Endothelial cell (in vitro differentiated cells): ENCODE measurements at regions not wholly inside any gene's neighbourhood (a gene's known extent, or its start where the extent isn't known, plus 50 kb on each side); places are given as distances from the start of the nearest gene placed in this dataset.
"Not testable (repeated sequence)": the region's sequence is repeated elsewhere in the genome, so short reads cannot be mapped to it uniquely, and the experiment has no call there.

ENCODE experiments used
- DNase-seq: peaks from one replicate; pipeline ENCODE4 v3.0.0; 2021; ENCODE audit warnings: low spot score
- H3K27ac Mint-ChIP-seq: one replicate; pipeline ENCODE4 v1.8.0; 2021; ENCODE audit warnings: mixed read lengths, inconsistent platforms; ENCODE audit not compliant: unreplicated experiment
- H3K27me3 Mint-ChIP-seq: one replicate; pipeline ENCODE4 v1.8.0; 2021; ENCODE audit warnings: mild to moderate bottlenecking, moderate library complexity, mixed read lengths, inconsistent platforms; ENCODE audit not compliant: unreplicated experiment
- H3K36me3 Mint-ChIP-seq: one replicate; pipeline ENCODE4 v1.8.0; 2021; ENCODE audit warnings: mild to moderate bottlenecking, low read depth, mixed read lengths, inconsistent platforms; ENCODE audit not compliant: unreplicated experiment
- H3K4me1 Mint-ChIP-seq: one replicate; pipeline ENCODE4 v1.8.0; 2021; ENCODE audit warnings: mild to moderate bottlenecking, mixed read lengths, inconsistent platforms; ENCODE audit not compliant: unreplicated experiment
- H3K4me3 Mint-ChIP-seq: one replicate; pipeline ENCODE4 v1.8.0; 2021; ENCODE audit warnings: mild to moderate bottlenecking, mixed read lengths, inconsistent platforms; ENCODE audit not compliant: unreplicated experiment
- H3K9me3 Mint-ChIP-seq: one replicate; pipeline ENCODE4 v1.8.0; 2021; ENCODE audit warnings: mixed read lengths, inconsistent platforms; ENCODE audit not compliant: unreplicated experiment
- TF ChIP-seq, protein P1 (sequence below): fragments of 200-600 bp; sonication (generic); IDR thresholded peaks from one replicate; pipeline ENCODE4 v1.5.0; 2021; ENCODE audit warnings: antibody characterized with exemption; ENCODE audit not compliant: unreplicated experiment

DNA sequence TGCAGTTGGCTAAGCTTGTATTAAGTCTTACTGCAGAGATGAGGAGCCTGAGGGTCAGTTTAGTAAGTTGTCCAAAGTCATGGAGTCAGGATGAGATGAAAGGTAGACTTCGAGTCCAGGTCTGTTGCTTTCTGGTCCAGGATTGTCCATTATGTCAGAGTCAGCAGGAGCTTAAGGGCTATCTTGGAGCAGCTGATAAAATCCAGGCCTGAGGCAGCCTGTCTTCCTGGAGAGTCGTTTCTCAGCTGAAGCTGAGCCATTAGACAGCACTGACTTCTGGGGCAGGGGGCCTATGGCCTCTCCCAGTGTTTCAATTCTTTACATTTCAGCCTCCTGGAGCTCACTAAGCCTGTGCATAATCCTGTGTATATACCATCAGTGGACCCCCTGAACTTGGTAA lies 219.5 kb upstream of the GAP43 start:
- Mint-ChIP-seq H3K27ac (no peak overlapping the region), H3K27me3 (no peaks in the 10 kb centered on the region), H3K36me3 (no peaks in the 10 kb centered on the region), H3K4me1 (peaks cover 13% of the 10 kb centered on the region), H3K4me3 (no peak overlapping the region), H3K9me3 (no peaks in the 10 kb centered on the region)
- no peak for DNase-seq
- TF ChIP-seq, protein P1, sequence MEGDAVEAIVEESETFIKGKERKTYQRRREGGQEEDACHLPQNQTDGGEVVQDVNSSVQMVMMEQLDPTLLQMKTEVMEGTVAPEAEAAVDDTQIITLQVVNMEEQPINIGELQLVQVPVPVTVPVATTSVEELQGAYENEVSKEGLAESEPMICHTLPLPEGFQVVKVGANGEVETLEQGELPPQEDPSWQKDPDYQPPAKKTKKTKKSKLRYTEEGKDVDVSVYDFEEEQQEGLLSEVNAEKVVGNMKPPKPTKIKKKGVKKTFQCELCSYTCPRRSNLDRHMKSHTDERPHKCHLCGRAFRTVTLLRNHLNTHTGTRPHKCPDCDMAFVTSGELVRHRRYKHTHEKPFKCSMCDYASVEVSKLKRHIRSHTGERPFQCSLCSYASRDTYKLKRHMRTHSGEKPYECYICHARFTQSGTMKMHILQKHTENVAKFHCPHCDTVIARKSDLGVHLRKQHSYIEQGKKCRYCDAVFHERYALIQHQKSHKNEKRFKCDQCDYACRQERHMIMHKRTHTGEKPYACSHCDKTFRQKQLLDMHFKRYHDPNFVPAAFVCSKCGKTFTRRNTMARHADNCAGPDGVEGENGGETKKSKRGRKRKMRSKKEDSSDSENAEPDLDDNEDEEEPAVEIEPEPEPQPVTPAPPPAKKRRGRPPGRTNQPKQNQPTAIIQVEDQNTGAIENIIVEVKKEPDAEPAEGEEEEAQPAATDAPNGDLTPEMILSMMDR: no peak

DNA sequence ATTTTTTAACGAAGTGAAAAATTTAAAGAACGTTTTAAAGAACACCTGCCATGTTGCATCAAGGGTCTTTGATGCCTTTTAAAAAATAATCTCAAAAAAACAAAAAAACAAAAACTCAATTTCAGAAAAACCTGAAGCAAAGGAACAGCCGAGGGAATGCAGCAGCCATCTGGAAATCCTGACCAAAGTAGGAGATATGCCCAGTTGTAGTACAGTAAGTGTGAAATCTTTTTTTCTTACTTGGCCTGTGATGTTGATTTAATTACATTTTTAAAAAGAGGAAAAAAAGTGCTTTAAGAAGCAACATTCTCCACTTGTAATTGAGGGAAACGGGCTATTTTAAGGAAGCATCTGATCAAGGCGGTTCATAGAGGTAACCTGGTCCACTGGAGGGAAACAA lies 213.7 kb upstream of the GAP43 start:
- no peak for DNase-seq

DNA sequence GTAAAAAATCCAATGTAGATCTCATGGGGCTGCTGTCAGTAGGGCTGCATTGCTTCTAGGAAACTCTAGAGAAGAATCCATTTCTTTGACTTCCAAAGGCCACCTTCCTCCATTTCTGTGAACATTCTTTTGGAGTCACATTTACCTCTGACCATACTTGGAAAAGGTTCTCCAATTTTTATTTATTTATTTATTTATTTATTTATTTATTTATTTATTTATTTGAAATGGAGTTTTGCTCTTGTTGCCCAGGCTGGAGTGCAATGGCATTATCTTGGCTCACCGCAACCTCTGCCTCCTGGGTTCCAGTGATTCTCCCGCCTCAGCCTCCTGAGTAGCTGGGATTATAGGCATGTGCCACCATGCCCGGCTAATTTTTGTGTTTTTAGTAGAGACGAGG lies 208.7 kb upstream of the GAP43 start:
- H3K4me3 Mint-ChIP-seq, H3K9me3 Mint-ChIP-seq, H3K36me3 Mint-ChIP-seq, H3K27ac Mint-ChIP-seq, H3K4me1 Mint-ChIP-seq, DNase-seq, H3K27me3 Mint-ChIP-seq: not testable (repeated sequence)

More for the DNA sequence above, 213.7 kb upstream of the GAP43 start:
- H3K9me3 Mint-ChIP-seq: no peaks in the 10 kb centered on the region
- H3K27ac Mint-ChIP-seq: no peak overlapping the region
- no peak overlapping the region for H3K4me3 Mint-ChIP-seq
- H3K27me3 Mint-ChIP-seq: no peaks in the 10 kb centered on the region
- peaks cover 10% of the 10 kb centered on the region for H3K4me1 Mint-ChIP-seq
- H3K36me3 Mint-ChIP-seq: no peaks in the 10 kb centered on the region
- TF ChIP-seq, protein P1: no peak

DNA sequence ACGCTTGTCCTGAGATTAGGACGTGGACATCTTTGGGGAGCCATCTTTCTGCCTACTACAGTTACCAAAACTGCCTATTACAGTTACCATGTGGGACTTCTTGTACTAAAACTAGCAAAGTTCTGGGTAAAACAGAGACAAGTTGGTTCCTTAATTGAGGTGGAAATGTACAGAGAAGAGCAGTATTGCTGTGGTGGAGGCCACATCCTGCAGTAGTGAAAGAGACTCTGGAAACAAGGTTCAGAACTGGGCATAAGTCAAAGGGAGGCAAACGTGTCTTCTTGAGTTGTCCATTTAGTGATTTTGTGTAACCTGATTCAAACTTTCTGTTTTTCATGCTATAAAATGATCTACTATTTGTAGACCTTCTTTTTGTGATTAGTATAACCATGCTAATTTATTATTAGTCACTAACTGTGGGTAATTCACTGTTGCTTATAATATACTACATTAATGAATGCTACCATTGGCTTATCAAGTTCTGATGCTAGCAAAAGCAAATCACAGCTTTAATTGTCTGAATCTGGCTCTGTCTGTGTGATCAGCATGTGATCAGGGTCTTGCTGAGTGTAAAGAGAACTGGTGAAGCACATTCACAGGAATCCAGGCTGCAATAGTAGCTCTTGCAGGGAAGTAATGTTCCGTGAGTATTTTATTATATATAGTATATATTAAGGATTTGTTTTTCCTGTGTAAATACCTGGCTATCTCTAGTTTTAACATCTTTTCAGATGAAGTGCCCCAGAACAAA lies 207.9 kb upstream of the GAP43 start:
- H3K27me3 Mint-ChIP-seq: no peaks in the 10 kb centered on the region
- H3K4me3 Mint-ChIP-seq: no peak overlapping the region
- H3K36me3 Mint-ChIP-seq: no peaks in the 10 kb centered on the region
- peaks cover 6% of the 10 kb centered on the region for H3K4me1 Mint-ChIP-seq
- H3K9me3 Mint-ChIP-seq: no peaks in the 10 kb centered on the region
- TF ChIP-seq, protein P1: no peak
- no peak overlapping the region for H3K27ac Mint-ChIP-seq
- no peak for DNase-seq

DNA sequence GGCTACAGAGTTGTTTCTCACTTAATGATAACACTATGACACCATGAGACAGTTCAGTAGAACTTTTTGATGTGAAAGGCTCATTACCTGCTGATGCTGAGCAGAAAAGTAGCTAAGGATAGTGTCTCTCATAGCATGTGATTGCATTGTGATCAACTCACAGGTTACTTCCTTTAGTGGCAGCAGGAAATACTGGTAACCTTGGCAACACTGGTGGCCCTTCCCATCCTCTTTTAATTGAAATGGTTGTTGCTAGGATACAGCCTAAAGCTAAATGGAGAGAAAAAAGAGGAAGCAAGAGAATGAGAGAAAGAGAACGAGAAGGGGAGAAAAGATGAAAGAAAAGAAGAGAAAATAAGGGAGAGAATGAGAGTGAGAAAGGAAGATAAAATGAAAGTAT lies 204.7 kb upstream of the GAP43 start:
- Mint-ChIP-seq H3K4me1 (peaks cover 6% of the 10 kb centered on the region), H3K9me3 (no peaks in the 10 kb centered on the region)
- peak; percentile 5 for DNase-seq

More for the DNA sequence above, 204.7 kb upstream of the GAP43 start:
- Mint-ChIP-seq H3K27ac (peak overlapping the region; percentile 90), H3K4me3 (no peak overlapping the region), H3K36me3 (no peaks in the 10 kb centered on the region), H3K27me3 (no peaks in the 10 kb centered on the region)
- TF ChIP-seq, protein P1: no peak
